ENCODE measurements at regions not wholly inside any gene's neighbourhood (a gene's known extent, or its start where the extent isn't known, plus 50 kb on each side); places are given as distances from the start of the nearest gene placed in this dataset.

- no peak for TF ChIP-seq TAF1 (IDR thresholded peaks at IDR 0.05; ENCODE audit: borderline replicate concordance, low read depth, low read length)
- no peak for TF ChIP-seq POLR2A (IDR thresholded peaks at IDR 0.05; ENCODE audit: low read depth, low read length)
These were observed 487.2 kb upstream of the ST8SIA4 start for GRCh38 chr5:101390151-101390908.
